HEK293 (cell line): ENCODE measurements at regions not wholly inside any gene's neighbourhood (a gene's known extent, or its start where the extent isn't known, plus 50 kb on each side); places are given as distances from the start of the nearest gene placed in this dataset.

Experiments
- CTCF ChIA-PET: fragments of 350-600 bp; formaldehyde crosslinking; extraction: SDS; loops from one replicate; lab custom pipeline; 2021; ENCODE audit warnings: antibody characterized with exemption; lab: Yijun Ruan, JAX
- POLR2A ChIA-PET: fragments of 300-600 bp; formaldehyde crosslinking; extraction: SDS; loops from one replicate; lab custom pipeline; 2020; ENCODE audit warnings: antibody characterized with exemption, inconsistent platforms; lab: Yijun Ruan, JAX
- H3K27ac ChIP-seq: fragments of 200-500 bp; sonication (Bioruptor generic); 2 replicates; pipeline ENCODE4 v1.5.1; 2014; ENCODE audit warnings: low read depth, low read length, control low read depth, inconsistent platforms; ENCODE audit errors: extremely low read depth
- H3K36me3 ChIP-seq, 2 experiments: fragments of 200-500 bp in 1 of 2; sonication (Bioruptor generic) in 1 of 2; 1 replicate in 1 of 2; 2 replicates in 1 of 2; pipeline ENCODE4 v1.5.1; 2014 to 2017; ENCODE audit warnings: inconsistent platforms in 2 of 2, low read length in 2 of 2; ENCODE audit not compliant: control insufficient read depth in 2 of 2, insufficient read depth in 1 of 2
- H3K4me1 ChIP-seq: fragments of 200-500 bp; sonication (Bioruptor generic); 2 replicates; pipeline ENCODE4 v1.5.1; 2014; ENCODE audit warnings: mild to moderate bottlenecking, low read length, inconsistent platforms; ENCODE audit not compliant: control insufficient read depth, insufficient read depth
- H3K4me3 ChIP-seq: 2 replicates; pipeline ENCODE4 v1.5.1; 2011; ENCODE audit warnings: low read depth, mild to moderate bottlenecking, control low read depth, low read length, moderate library complexity
- H3K9me3 ChIP-seq: fragments of 200-500 bp; sonication (Bioruptor generic); 2 replicates; pipeline ENCODE4 v1.5.1; 2014; ENCODE audit warnings: low read depth, low read length, inconsistent platforms; ENCODE audit not compliant: control insufficient read depth, insufficient read depth
- EGR2 ChIP-seq: fragments of 450-650 bp; formaldehyde crosslinking; IDR thresholded peaks from 2 replicates; pipeline ENCODE4 v1.5.1; 2016; ENCODE audit warnings: low read depth, missing biosample characterization, missing genetic modification characterization
- GLI4 ChIP-seq: fragments of 450-650 bp; formaldehyde crosslinking; IDR thresholded peaks from 2 replicates; pipeline ENCODE4 v1.5.1; 2016; ENCODE audit warnings: missing biosample characterization, missing genetic modification characterization
- GLIS1 ChIP-seq: fragments of 450-650 bp; formaldehyde crosslinking; IDR thresholded peaks from 2 replicates; pipeline ENCODE4 v1.5.1; 2016; ENCODE audit warnings: missing biosample characterization, missing genetic modification characterization
- HOXA7 ChIP-seq: sonication (generic); formaldehyde crosslinking; IDR thresholded peaks from 2 replicates; pipeline ENCODE4 v1.8.1; 2022; ENCODE audit warnings: missing genetic modification reagents, borderline replicate concordance
- KLF1 ChIP-seq: fragments of 450-650 bp; formaldehyde crosslinking; IDR thresholded peaks from 2 replicates; pipeline ENCODE4 v1.5.1; 2016; ENCODE audit warnings: missing biosample characterization, missing genetic modification characterization
- KLF16 ChIP-seq: fragments of 450-650 bp; formaldehyde crosslinking; IDR thresholded peaks from 2 replicates; pipeline ENCODE4 v1.5.1; 2017; ENCODE audit warnings: missing biosample characterization, missing genetic modification characterization
- YY2 ChIP-seq: fragments of 450-650 bp; formaldehyde crosslinking; IDR thresholded peaks from 2 replicates; pipeline ENCODE4 v1.5.1; 2016; ENCODE audit warnings: missing biosample characterization, missing genetic modification characterization
- ZBTB20 ChIP-seq: fragments of 450-650 bp; formaldehyde crosslinking; IDR thresholded peaks from 2 replicates; pipeline ENCODE4 v1.5.1; 2016; ENCODE audit warnings: missing biosample characterization, missing genetic modification characterization
- ZBTB44 ChIP-seq: fragments of 450-650 bp; IDR thresholded peaks from 2 replicates; pipeline ENCODE4 v1.5.1; 2018; ENCODE audit warnings: missing biosample characterization, mild to moderate bottlenecking, missing genetic modification characterization
- ZNF112 ChIP-seq: fragments of 450-650 bp; formaldehyde crosslinking; IDR thresholded peaks from 2 replicates; pipeline ENCODE4 v1.5.0; 2017; ENCODE audit warnings: missing biosample characterization, missing genetic modification characterization
- ZNF184 ChIP-seq: fragments of 450-650 bp; IDR thresholded peaks from 2 replicates; pipeline ENCODE4 v1.5.1; 2018; ENCODE audit warnings: missing biosample characterization, mild to moderate bottlenecking, missing genetic modification characterization
- ZNF23 ChIP-seq: fragments of 450-650 bp; formaldehyde crosslinking; IDR thresholded peaks from 2 replicates; pipeline ENCODE4 v1.5.1; 2016; ENCODE audit warnings: missing biosample characterization, missing genetic modification characterization, borderline replicate concordance
- ZNF341 ChIP-seq: fragments of 450-650 bp; formaldehyde crosslinking; IDR thresholded peaks from 2 replicates; pipeline ENCODE4; 2016; ENCODE audit warnings: low read depth, missing biosample characterization, missing genetic modification characterization
- ZNF37A ChIP-seq: fragments of 450-650 bp; IDR thresholded peaks from 2 replicates; pipeline ENCODE4 v1.5.1; 2018; ENCODE audit warnings: missing biosample characterization, missing genetic modification characterization
- ZNF426 ChIP-seq: fragments of 450-650 bp; formaldehyde crosslinking; IDR thresholded peaks from 2 replicates; pipeline ENCODE4 v1.5.1; 2017; ENCODE audit warnings: missing biosample characterization, missing genetic modification characterization, mild to moderate bottlenecking, inconsistent platforms, moderate library complexity
- ZNF514 ChIP-seq: fragments of 450-650 bp; formaldehyde crosslinking; IDR thresholded peaks from 2 replicates; pipeline ENCODE4 v1.5.1; 2016; ENCODE audit warnings: missing biosample characterization, missing genetic modification characterization
- ZNF600 ChIP-seq: fragments of 450-650 bp; formaldehyde crosslinking; IDR thresholded peaks from 2 replicates; pipeline ENCODE4 v1.5.1; 2016; ENCODE audit warnings: missing biosample characterization, missing genetic modification characterization
- ZNF677 ChIP-seq: fragments of 450-650 bp; IDR thresholded peaks from 2 replicates; pipeline ENCODE4 v1.5.0; 2018; ENCODE audit warnings: missing biosample characterization, mild to moderate bottlenecking, missing genetic modification characterization, moderate library complexity
- ZSCAN16 ChIP-seq: fragments of 450-650 bp; formaldehyde crosslinking; IDR thresholded peaks from 2 replicates; pipeline ENCODE4 v1.5.1; 2016; ENCODE audit warnings: missing biosample characterization, missing genetic modification characterization
- ZXDB ChIP-seq: fragments of 450-650 bp; formaldehyde crosslinking; IDR thresholded peaks from 2 replicates; pipeline ENCODE4 v1.5.1; 2016; ENCODE audit warnings: missing biosample characterization, missing genetic modification characterization
- TF ChIP-seq, protein P1 (sequence below): fragments of 450-650 bp; formaldehyde crosslinking; IDR thresholded peaks from 2 replicates; pipeline ENCODE4 v1.5.1; 2016; ENCODE audit warnings: missing biosample characterization, missing genetic modification characterization
- TF ChIP-seq, protein P2 (sequence below): fragments of 450-650 bp; formaldehyde crosslinking; IDR thresholded peaks from 2 replicates; pipeline ENCODE4 v1.5.1; 2016; ENCODE audit warnings: missing biosample characterization, missing genetic modification characterization, low read depth

DNA sequence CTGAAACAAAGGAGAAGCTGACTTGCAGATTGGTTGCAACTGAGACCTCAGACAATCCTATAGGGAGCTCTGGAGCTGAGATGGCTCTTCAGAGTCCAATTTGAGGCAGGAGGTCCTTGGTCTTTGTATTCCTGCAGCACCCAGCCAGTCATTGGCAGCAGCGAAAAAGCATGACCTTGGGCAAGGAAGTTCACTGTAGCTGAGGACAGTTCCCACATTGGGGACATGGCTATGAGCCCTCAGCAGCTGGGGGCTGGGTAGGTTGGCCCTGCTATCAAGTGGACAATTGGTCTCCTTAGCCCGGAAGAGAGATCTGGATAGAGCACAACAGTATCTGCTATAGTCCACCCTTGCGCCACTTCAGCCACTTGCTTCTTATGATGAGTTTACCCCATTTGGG, 56.9 kb upstream of the ATP6AP2 start:
- no peaks in the 10 kb centered on the region for H3K4me1 ChIP-seq
- ChIA-PET CTCF (interaction anchor here (1.0 kb wide), 1 partner anchor 127 kb away, joined by 4 read pairs; no protein-coding TSS in a partner anchor), POLR2A (no interaction called here)
- no peak for TF ChIP-seq ZNF677 (tag by site-specific recombination)
- TF ChIP-seq ZNF184 = no peak
- no peak for TF ChIP-seq KLF1 (tag by site-specific recombination)
- TF ChIP-seq HOXA7 (CRISPR knock-in tag) = no peak
- TF ChIP-seq, protein P1, sequence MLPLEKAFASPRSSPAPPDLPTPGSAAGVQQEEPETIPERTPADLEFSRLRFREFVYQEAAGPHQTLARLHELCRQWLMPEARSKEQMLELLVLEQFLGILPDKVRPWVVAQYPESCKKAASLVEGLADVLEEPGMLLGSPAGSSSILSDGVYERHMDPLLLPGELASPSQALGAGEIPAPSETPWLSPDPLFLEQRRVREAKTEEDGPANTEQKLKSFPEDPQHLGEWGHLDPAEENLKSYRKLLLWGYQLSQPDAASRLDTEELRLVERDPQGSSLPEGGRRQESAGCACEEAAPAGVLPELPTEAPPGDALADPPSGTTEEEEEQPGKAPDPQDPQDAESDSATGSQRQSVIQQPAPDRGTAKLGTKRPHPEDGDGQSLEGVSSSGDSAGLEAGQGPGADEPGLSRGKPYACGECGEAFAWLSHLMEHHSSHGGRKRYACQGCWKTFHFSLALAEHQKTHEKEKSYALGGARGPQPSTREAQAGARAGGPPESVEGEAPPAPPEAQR (tag by site-specific recombination) = no peak
- no peak for TF ChIP-seq ZBTB20 (tag by site-specific recombination)
- TF ChIP-seq ZNF600 (tag by site-specific recombination) = no peak
- no peak for TF ChIP-seq ZSCAN16 (tag by site-specific recombination)
- TF ChIP-seq GLI4 = no peak
- no peak for TF ChIP-seq EGR2 (tag by site-specific recombination)
- TF ChIP-seq KLF16 (tag by site-specific recombination) = no peak
- TF ChIP-seq ZBTB44 (tag by site-specific recombination) = no peak
- TF ChIP-seq ZNF514 (tag by site-specific recombination) = no peak
- TF ChIP-seq ZNF112 = no peak
- TF ChIP-seq, protein P2, sequence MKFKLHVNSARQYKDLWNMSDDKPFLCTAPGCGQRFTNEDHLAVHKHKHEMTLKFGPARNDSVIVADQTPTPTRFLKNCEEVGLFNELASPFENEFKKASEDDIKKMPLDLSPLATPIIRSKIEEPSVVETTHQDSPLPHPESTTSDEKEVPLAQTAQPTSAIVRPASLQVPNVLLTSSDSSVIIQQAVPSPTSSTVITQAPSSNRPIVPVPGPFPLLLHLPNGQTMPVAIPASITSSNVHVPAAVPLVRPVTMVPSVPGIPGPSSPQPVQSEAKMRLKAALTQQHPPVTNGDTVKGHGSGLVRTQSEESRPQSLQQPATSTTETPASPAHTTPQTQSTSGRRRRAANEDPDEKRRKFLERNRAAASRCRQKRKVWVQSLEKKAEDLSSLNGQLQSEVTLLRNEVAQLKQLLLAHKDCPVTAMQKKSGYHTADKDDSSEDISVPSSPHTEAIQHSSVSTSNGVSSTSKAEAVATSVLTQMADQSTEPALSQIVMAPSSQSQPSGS = no peak
- no peak for TF ChIP-seq YY2 (tag by site-specific recombination)
- TF ChIP-seq ZNF23 = no peak
- TF ChIP-seq ZNF426 (tag by site-specific recombination) = no peak
- TF ChIP-seq ZNF37A (tag by site-specific recombination) = no peak
- no peaks in the 10 kb centered on the region for H3K36me3 ChIP-seq
- H3K9me3 ChIP-seq = no peaks in the 10 kb centered on the region
- no peak overlapping the region for H3K27ac ChIP-seq
- no peak overlapping the region for H3K4me3 ChIP-seq

GRCh38 chrX:40521868-40522450, 58.8 kb upstream of the ATP6AP2 start:
- H3K4me3 ChIP-seq = no peak overlapping the region
- no peaks in the 10 kb centered on the region for H3K4me1 ChIP-seq
- no peak overlapping the region for H3K27ac ChIP-seq
- ChIA-PET POLR2A (no interaction called here), CTCF (no interaction called here)
- TF ChIP-seq GLIS1 (tag by site-specific recombination) = peak; percentile 18; the same call in 1 of the 2 replicates
- TF ChIP-seq ZXDB (tag by site-specific recombination) = no peak
- no peak for TF ChIP-seq ZNF341 (tag by site-specific recombination)
- H3K9me3 ChIP-seq = no peaks in the 10 kb centered on the region
- H3K36me3 ChIP-seq = no peaks in the 10 kb centered on the region
